Activated CD8-positive, alpha-beta T cell treated with anti-CD3 and anti-CD28 coated beads for 36 hours (primary cell): ENCODE measurements at regions not wholly inside any gene's neighbourhood (a gene's known extent, or its start where the extent isn't known, plus 50 kb on each side); places are given as distances from the start of the nearest gene placed in this dataset.

Experiments used
- ATAC-seq: fragments of 200-7000 bp; cut with Tn5 transposase; one replicate; pipeline ENCODE4 v1.10.0; 2021; ENCODE audit warnings: mild to moderate bottlenecking, moderate library complexity
- CTCF ChIA-PET: fragments of 350-600 bp; sonication (Branson Sonifier 250); formaldehyde crosslinking; loops from one replicate; lab custom pipeline; 2021; ENCODE audit warnings: antibody characterized with exemption; lab: Charles Lee
- POLR2A ChIA-PET: fragments of 350-600 bp; sonication (Branson Sonifier 250); formaldehyde crosslinking; loops from one replicate; lab custom pipeline; 2021; ENCODE audit warnings: antibody characterized with exemption; lab: Charles Lee
- DNase-seq: peaks from one replicate; pipeline ENCODE4 v3.0.0-alpha.2; 2020
- H3K27ac Mint-ChIP-seq: one replicate; pipeline ENCODE4 v1.8.0; 2021; ENCODE audit warnings: mild to moderate bottlenecking, mixed read lengths
- H3K27me3 Mint-ChIP-seq: one replicate; pipeline ENCODE4 v1.8.0; 2021; ENCODE audit warnings: mixed read lengths
- H3K36me3 Mint-ChIP-seq: one replicate; pipeline ENCODE4 v1.8.0; 2021; ENCODE audit warnings: low read depth, mixed read lengths
- H3K4me1 Mint-ChIP-seq: one replicate; pipeline ENCODE4 v1.8.0; 2021; ENCODE audit warnings: low read depth, mixed read lengths
- H3K4me3 Mint-ChIP-seq: one replicate; pipeline ENCODE4 v1.8.0; 2021; ENCODE audit warnings: mild to moderate bottlenecking, moderate library complexity, mixed read lengths
- H3K9me3 Mint-ChIP-seq: one replicate; pipeline ENCODE4 v1.8.0; 2021; ENCODE audit warnings: mixed read lengths
- CTCF ChIP-seq: fragments of 200-600 bp; IDR thresholded peaks from one replicate; pipeline ENCODE4 v1.8.0; 2022; ENCODE audit warnings: antibody characterized with exemption, mild to moderate bottlenecking
- intact Hi-C: fragments of 100-400 bp; cut with micrococcal nuclease; formaldehyde crosslinking; loops from one replicate; pipeline ENCODE4 v1.10.0; 2022

DNA sequence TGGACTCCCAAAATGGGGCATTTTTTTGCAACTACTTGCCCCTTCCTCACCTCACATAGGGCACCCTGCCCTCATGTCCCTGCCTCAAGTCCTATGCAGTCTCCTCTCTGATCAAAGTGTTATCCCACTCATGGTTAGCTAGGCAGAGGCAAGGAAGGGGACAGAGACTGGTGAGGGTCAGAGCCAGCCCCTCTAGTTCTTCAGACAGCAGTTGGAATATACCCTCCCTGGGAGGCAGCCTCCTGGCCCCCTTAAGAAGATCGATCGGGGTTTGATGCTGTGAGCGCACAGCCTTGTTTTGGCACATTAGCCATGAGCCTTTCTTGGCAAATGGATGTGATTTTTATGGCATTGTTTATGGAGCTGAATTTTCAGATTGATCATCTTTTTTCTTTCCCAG is 436.9 kb downstream of the BUD13 start:
- POLR2A ChIA-PET = no interaction called here
- Mint-ChIP-seq H3K4me1 (no peaks in the 10 kb centered on the region), H3K4me3 (no peak overlapping the region), H3K9me3 (peaks cover 5% of the 10 kb centered on the region), H3K27ac (no peak overlapping the region), H3K27me3 (peaks cover 4% of the 10 kb centered on the region), H3K36me3 (no peaks in the 10 kb centered on the region)
- CTCF ChIA-PET = no interaction called here
- intact Hi-C loops = no loop called here
- TF ChIP-seq CTCF = no peak
- ATAC-seq = no peak
- DNase-seq = no peak

- H3K27ac Mint-ChIP-seq = no peak overlapping the region
- no peak for ATAC-seq
- H3K4me3 Mint-ChIP-seq = no peak overlapping the region
- intact Hi-C loops = no loop called here
- ChIA-PET CTCF (no interaction called here), POLR2A (interaction anchor here (1.2 kb wide), 1 partner anchor 56 kb away, joined by 4 read pairs; no protein-coding TSS in a partner anchor)
- H3K9me3 Mint-ChIP-seq = peaks cover 5% of the 10 kb centered on the region
- peaks cover 4% of the 10 kb centered on the region for H3K27me3 Mint-ChIP-seq
- no peak for TF ChIP-seq CTCF
- H3K4me1 Mint-ChIP-seq = no peaks in the 10 kb centered on the region
- DNase-seq = no peak
- H3K36me3 Mint-ChIP-seq = no peaks in the 10 kb centered on the region
These were observed 437.7 kb downstream of the BUD13 start for GRCh38 chr11:116335078-116335477.

GRCh38 chr11:116334596-116334995 is 438.2 kb downstream of the BUD13 start:
- ChIA-PET CTCF (no interaction called here), POLR2A (interaction anchor here (1.0 to 1.2 kb wide), 2 partner anchors 21 to 57 kb away, joined by 3 to 4 read pairs; no protein-coding TSS in a partner anchor)
- Mint-ChIP-seq H3K4me1 (no peaks in the 10 kb centered on the region), H3K27ac (no peak overlapping the region), H3K9me3 (peaks cover 5% of the 10 kb centered on the region), H3K27me3 (peaks cover 4% of the 10 kb centered on the region), H3K4me3 (no peak overlapping the region), H3K36me3 (no peaks in the 10 kb centered on the region)
- intact Hi-C loops = no loop called here
- TF ChIP-seq CTCF = no peak
- ATAC-seq (no peak), DNase-seq (no peak)

GRCh38 chr11:116333001-116333535 is 439.7 kb downstream of the BUD13 start:
- Mint-ChIP-seq H3K36me3 (no peaks in the 10 kb centered on the region), H3K27me3 (peaks cover 7% of the 10 kb centered on the region), H3K27ac (no peak overlapping the region), H3K4me1 (no peaks in the 10 kb centered on the region), H3K9me3 (peaks cover 5% of the 10 kb centered on the region), H3K4me3 (no peak overlapping the region)
- DNase-seq (no peak), ATAC-seq (no peak)
- TF ChIP-seq CTCF = no peak
- CTCF ChIA-PET = no interaction called here
- intact Hi-C loops = no loop called here
- POLR2A ChIA-PET = no interaction called here

DNA sequence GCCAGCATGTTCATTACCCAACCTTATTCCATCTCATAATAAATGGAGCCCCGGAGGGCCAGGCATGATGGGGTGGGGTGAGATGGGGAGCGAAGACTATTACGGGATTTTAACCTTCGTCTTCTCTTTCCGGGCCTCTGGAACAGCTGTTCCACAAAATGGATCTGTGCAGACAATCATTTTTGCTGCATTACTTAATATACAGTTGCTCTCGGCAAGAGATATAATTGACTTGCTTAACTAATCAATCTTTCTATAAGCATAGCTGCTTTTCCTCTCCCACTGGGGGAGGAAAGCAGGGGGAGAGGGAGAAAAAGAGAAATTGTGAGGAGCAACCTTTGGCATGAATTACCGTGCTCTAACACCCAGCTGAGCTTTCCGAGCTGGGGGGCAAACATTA is 440.4 kb downstream of the BUD13 start:
- Mint-ChIP-seq H3K4me1 (no peaks in the 10 kb centered on the region), H3K27me3 (peaks cover 7% of the 10 kb centered on the region), H3K27ac (no peak overlapping the region), H3K4me3 (no peak overlapping the region), H3K9me3 (peaks cover 5% of the 10 kb centered on the region), H3K36me3 (no peaks in the 10 kb centered on the region)
- intact Hi-C loops = no loop called here
- no peak for TF ChIP-seq CTCF
- ATAC-seq (no peak), DNase-seq (no peak)
- ChIA-PET CTCF (no interaction called here), POLR2A (no interaction called here)
